ENCODE measurements at regions not wholly inside any gene's neighbourhood (a gene's known extent, or its start where the extent isn't known, plus 50 kb on each side); places are given as distances from the start of the nearest gene placed in this dataset.

DNA sequence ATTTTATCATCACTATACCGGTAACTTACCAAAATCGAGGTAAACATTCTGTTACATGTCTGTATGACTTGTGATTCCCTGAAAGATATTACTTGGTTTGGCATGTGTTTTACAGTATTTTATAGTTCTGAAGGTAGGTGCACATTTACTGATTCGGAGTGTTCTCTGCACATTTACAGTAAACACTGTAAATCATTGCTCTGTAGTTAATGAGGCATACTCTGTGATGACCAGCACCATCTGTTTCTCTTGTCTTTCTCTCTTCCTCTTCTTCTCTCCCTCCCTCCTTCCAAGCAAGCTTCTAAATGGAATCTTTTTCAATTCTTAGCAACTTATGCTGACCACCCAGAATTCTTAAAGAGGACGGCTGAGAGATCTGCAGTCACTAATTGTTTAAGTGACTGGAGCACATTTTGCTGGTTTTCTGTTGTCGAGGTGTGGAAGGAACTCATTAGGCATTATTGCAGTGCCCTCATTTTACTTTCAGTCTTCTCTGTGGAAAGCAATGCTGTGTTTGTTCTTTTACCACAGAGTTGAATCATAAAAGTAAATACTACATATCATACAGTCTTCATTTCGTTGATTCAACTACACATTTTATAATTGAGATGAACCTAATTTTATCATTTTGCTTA is 126.5 kb downstream of the UTRN start:
- TF ChIP-seq, protein P1, sequence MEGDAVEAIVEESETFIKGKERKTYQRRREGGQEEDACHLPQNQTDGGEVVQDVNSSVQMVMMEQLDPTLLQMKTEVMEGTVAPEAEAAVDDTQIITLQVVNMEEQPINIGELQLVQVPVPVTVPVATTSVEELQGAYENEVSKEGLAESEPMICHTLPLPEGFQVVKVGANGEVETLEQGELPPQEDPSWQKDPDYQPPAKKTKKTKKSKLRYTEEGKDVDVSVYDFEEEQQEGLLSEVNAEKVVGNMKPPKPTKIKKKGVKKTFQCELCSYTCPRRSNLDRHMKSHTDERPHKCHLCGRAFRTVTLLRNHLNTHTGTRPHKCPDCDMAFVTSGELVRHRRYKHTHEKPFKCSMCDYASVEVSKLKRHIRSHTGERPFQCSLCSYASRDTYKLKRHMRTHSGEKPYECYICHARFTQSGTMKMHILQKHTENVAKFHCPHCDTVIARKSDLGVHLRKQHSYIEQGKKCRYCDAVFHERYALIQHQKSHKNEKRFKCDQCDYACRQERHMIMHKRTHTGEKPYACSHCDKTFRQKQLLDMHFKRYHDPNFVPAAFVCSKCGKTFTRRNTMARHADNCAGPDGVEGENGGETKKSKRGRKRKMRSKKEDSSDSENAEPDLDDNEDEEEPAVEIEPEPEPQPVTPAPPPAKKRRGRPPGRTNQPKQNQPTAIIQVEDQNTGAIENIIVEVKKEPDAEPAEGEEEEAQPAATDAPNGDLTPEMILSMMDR (IDR thresholded peaks at IDR 0.05; ENCODE audit: insufficient read depth, low read length) = no peak
- H3K4me3 ChIP-seq (ENCODE audit: low read depth, low read length) = no peak overlapping the region
- DNase-seq (ENCODE audit: low read depth) = no peak

- TF ChIP-seq, protein P1 (IDR thresholded peaks at IDR 0.05; ENCODE audit: insufficient read depth, low read length) = no peak
- peak; percentile 30 for DNase-seq (ENCODE audit: low read depth)
- no peak overlapping the region for H3K4me3 ChIP-seq (ENCODE audit: low read depth, low read length)
Observed at GRCh38 chr6:144413418-144413817, 128.3 kb downstream of the UTRN start.

GRCh38 chr6:144415014-144415413 is 129.9 kb downstream of the UTRN start:
- H3K4me3 ChIP-seq (ENCODE audit: low read depth, low read length) = no peak overlapping the region
- TF ChIP-seq, protein P1 (IDR thresholded peaks at IDR 0.05; ENCODE audit: insufficient read depth, low read length) = no peak
- DNase-seq (ENCODE audit: low read depth) = peak; percentile 68

DNA sequence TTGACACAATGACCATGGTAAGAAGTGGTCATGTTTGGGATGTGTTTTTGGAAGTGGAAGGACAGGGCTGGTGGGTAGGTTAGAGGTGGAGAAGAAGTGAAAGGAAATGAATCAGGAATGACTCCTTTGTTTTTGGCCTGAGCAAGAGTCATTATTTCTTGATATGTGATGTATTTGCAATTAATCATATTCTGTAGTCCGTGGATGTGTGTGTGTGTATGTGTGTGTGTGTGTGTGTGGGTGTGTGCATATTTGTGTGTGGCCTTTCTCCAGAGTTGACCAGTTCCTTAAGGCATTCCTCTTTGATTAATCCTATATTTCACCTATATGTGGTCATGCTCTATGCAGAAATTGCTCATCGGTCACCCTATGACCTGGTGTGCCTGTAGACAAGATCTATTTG is 130.7 kb downstream of the UTRN start:
- no peak overlapping the region for H3K4me3 ChIP-seq (ENCODE audit: low read depth, low read length)
- DNase-seq (ENCODE audit: low read depth) = peak; percentile 86
- TF ChIP-seq, protein P1 (IDR thresholded peaks at IDR 0.05; ENCODE audit: insufficient read depth, low read length) = no peak

DNA sequence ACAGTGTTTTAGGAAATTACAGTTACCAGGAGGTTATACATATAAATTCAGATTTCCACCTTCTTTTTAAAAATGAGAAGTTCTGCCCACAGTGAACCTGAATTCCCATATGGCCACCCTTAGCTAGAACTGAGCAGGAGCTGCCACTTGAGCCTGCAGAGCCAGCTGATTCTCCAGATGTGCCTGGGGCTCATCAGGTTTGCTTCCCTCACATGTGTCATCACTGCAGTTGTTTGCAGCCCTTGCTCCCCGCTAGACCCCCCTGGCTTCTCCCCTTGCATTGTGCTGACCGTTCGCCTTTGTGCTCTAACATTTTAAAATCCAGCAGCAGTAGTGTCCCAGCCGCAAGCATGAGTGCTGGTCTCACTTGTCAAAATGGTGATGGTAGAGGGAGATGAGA is 131.1 kb downstream of the UTRN start:
- TF ChIP-seq, protein P1 (IDR thresholded peaks at IDR 0.05; ENCODE audit: insufficient read depth, low read length) = no peak
- DNase-seq (ENCODE audit: low read depth) = no peak
- no peak overlapping the region for H3K4me3 ChIP-seq (ENCODE audit: low read depth, low read length)

DNA sequence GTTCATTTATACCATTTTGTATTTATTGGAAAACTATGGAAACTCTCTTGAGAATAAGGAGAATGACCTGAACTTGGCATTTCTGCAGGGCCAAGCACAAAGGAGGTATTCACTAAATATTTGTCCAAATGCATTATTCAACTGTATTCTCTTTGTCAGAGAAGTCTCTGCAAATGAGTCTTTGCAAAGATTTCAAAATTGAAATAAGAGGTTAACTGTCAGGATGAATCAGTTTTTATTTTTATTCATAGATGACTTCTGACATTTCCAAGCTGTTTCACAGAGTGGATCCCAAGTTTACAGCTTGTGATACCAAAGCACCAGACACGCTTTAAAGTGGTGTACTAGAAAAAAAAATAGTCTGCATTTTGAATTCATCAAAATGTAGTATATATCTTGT is 131.6 kb downstream of the UTRN start:
- TF ChIP-seq, protein P1 (IDR thresholded peaks at IDR 0.05; ENCODE audit: insufficient read depth, low read length) = no peak
- H3K4me3 ChIP-seq (ENCODE audit: low read depth, low read length) = no peak overlapping the region
- DNase-seq (ENCODE audit: low read depth) = peak; percentile 20

- no peak overlapping the region for H3K4me3 ChIP-seq (ENCODE audit: low read depth, low read length)
- TF ChIP-seq, protein P1 (IDR thresholded peaks at IDR 0.05; ENCODE audit: insufficient read depth, low read length) = no peak
- DNase-seq (ENCODE audit: low read depth) = no peak
Observed at GRCh38 chr6:144417681-144418080, 132.5 kb downstream of the UTRN start.

Measured in fibroblast of the aortic adventitia (primary cell).